Left lobe of liver (tissue), 2 donors: ENCODE measurements at regions not wholly inside any gene's neighbourhood (a gene's known extent, or its start where the extent isn't known, plus 50 kb on each side); places are given as distances from the start of the nearest gene placed in this dataset.
A peak's percentile ranks its signal among the peaks of the same experiment; 100 is the strongest.

Experiments used
- ATAC-seq: fragments of 200-7000 bp; cut with Tn5 transposase; one replicate; pipeline ENCODE4 v1.9.1; 2020; ENCODE audit warnings: mild to moderate bottlenecking, moderate library complexity
- DNase-seq: peaks from one replicate; pipeline ENCODE4 v3.0.0-alpha.2; 2020; ENCODE audit warnings: low spot score
- donor health status: DM: no; HTN: no; CAD: no; lungs with moderate emphysema.
- donor health status: DM: no; HTN: yes; CAD: no.

- ATAC-seq = no peak
- no peak for DNase-seq
These were observed 546.0 kb upstream of the FZD8 start for GRCh38 chr10:36188080-36188453.

- DNase-seq (no peak), ATAC-seq (peak; percentile 35)
These were observed 545.4 kb upstream of the FZD8 start for GRCh38 chr10:36187380-36188079.

- no peak for DNase-seq
These were observed 543.0 kb upstream of the FZD8 start for GRCh38 chr10:36185097-36185496.

GRCh38 chr10:36183726-36184125 is 541.6 kb upstream of the FZD8 start:
- ATAC-seq (no peak), DNase-seq (no peak)

More at GRCh38 chr10:36185097-36185496, 543.0 kb upstream of the FZD8 start:
- ATAC-seq = no peak

GRCh38 chr10:36183056-36183455 is 541.0 kb upstream of the FZD8 start:
- DNase-seq = no peak
- ATAC-seq = no peak

GRCh38 chr10:36182606-36183005 is 540.5 kb upstream of the FZD8 start:
- no peak for DNase-seq
- ATAC-seq = no peak

GRCh38 chr10:36182179-36182566 is 540.1 kb upstream of the FZD8 start:
- no peak for DNase-seq
- ATAC-seq = peak; percentile 46

GRCh38 chr10:36181426-36182178 is 539.5 kb upstream of the FZD8 start:
- DNase-seq (no peak), ATAC-seq (peak; percentile 23)

GRCh38 chr10:36178616-36179015 is 536.5 kb upstream of the FZD8 start:
- ATAC-seq (no peak), DNase-seq (no peak)

GRCh38 chr10:36177071-36177470 is 535.0 kb upstream of the FZD8 start:
- DNase-seq (no peak), ATAC-seq (no peak)

GRCh38 chr10:36175954-36176353 is 533.9 kb upstream of the FZD8 start:
- ATAC-seq (no peak), DNase-seq (no peak)

- DNase-seq (no peak), ATAC-seq (peak; percentile 38)
These were observed 531.3 kb upstream of the FZD8 start for GRCh38 chr10:36173364-36173763.

GRCh38 chr10:36171953-36172940 is 530.2 kb upstream of the FZD8 start:
- ATAC-seq = no peak
- no peak for DNase-seq

GRCh38 chr10:36171556-36171952 is 529.5 kb upstream of the FZD8 start:
- DNase-seq = no peak
- no peak for ATAC-seq

GRCh38 chr10:36170943-36171501 is 528.9 kb upstream of the FZD8 start:
- ATAC-seq (no peak), DNase-seq (no peak)

GRCh38 chr10:36170142-36170719 is 528.1 kb upstream of the FZD8 start:
- DNase-seq (no peak), ATAC-seq (no peak)

GRCh38 chr10:36168777-36169176 is 526.7 kb upstream of the FZD8 start:
- ATAC-seq (no peak), DNase-seq (no peak)

- no peak for ATAC-seq
- no peak for DNase-seq
These were observed 522.7 kb upstream of the FZD8 start for GRCh38 chr10:36164556-36165504.

GRCh38 chr10:36163827-36164226 is 521.7 kb upstream of the FZD8 start:
- no peak for DNase-seq
- ATAC-seq = no peak

- DNase-seq (no peak), ATAC-seq (no peak)
These were observed 515.4 kb upstream of the FZD8 start for GRCh38 chr10:36157486-36157885.
